ENCODE measurements at regions not wholly inside any gene's neighbourhood (a gene's known extent, or its start where the extent isn't known, plus 50 kb on each side); places are given as distances from the start of the nearest gene placed in this dataset.
"Not testable (repeated sequence)": the region's sequence is repeated elsewhere in the genome, so short reads cannot be mapped to it uniquely, and the experiment has no call there.

DNA sequence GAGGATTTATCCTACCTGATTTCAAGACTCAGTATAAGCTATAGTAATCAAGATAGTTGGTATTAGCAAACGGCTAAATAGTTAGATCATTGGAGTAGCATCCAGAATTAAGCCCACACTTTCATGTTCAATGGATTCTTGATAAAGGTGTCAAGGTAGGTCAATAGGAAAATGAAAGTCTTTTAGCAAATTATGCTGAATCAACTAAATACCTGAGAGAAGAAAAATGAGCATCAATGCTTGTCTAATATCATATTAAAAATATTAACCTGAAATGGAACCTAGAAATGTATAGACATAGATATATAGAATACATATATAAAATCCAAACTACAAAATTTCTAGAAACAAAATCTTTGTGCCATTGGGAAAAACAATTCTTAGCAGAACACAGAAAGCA lies 685.6 kb downstream of the DTWD2 start:
- no peaks in the 10 kb centered on the region for H3K27me3 ChIP-seq
- WGBS, 2 donors (ENCODE audit: low coverage in 1 of 2): 67 to 88% methylated on average over 1 of the region's 1 CpG
- H3K4me3 ChIP-seq: no peak overlapping the region
- H3K27ac ChIP-seq: no peak overlapping the region
- no peak for ATAC-seq
- TF ChIP-seq POLR2AphosphoS5 (IDR thresholded peaks at IDR 0.05) (no peak), POLR2A (IDR thresholded peaks at IDR 0.05) (no peak), EP300 (IDR thresholded peaks at IDR 0.05) (no peak)
- TF ChIP-seq, protein P1, sequence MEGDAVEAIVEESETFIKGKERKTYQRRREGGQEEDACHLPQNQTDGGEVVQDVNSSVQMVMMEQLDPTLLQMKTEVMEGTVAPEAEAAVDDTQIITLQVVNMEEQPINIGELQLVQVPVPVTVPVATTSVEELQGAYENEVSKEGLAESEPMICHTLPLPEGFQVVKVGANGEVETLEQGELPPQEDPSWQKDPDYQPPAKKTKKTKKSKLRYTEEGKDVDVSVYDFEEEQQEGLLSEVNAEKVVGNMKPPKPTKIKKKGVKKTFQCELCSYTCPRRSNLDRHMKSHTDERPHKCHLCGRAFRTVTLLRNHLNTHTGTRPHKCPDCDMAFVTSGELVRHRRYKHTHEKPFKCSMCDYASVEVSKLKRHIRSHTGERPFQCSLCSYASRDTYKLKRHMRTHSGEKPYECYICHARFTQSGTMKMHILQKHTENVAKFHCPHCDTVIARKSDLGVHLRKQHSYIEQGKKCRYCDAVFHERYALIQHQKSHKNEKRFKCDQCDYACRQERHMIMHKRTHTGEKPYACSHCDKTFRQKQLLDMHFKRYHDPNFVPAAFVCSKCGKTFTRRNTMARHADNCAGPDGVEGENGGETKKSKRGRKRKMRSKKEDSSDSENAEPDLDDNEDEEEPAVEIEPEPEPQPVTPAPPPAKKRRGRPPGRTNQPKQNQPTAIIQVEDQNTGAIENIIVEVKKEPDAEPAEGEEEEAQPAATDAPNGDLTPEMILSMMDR (IDR thresholded peaks at IDR 0.05): no peak
- no peaks in the 10 kb centered on the region for H3K36me3 ChIP-seq
- no peaks in the 10 kb centered on the region for H3K9me3 ChIP-seq
- H3K4me1 ChIP-seq: no peaks in the 10 kb centered on the region

DNA sequence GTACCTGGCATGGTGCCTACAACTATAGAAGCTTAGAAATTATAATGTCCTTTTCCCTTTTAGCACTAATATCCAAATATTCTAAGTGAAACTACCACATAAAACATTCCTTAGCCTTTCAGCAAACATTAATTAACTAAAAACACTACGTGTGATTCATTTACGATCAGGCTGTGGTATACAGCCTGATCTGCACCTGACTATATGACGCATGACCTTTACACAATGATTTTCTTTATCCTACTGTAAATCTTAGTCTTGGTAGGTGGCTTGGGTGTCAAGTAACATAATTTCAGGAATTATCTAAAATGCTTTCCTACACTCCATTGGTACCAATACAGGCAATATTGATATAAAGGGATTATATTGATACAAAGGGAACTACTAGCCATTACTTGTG lies 686.7 kb downstream of the DTWD2 start:
- Histone ChIP-seq H3K27ac (no peak overlapping the region), H3K27me3 (no peaks in the 10 kb centered on the region), H3K4me3 (no peak overlapping the region), H3K36me3 (no peaks in the 10 kb centered on the region), H3K9me3 (no peaks in the 10 kb centered on the region), H3K4me1 (no peaks in the 10 kb centered on the region)
- TF ChIP-seq POLR2A (IDR thresholded peaks at IDR 0.05) (no peak), EP300 (IDR thresholded peaks at IDR 0.05) (no peak), POLR2AphosphoS5 (IDR thresholded peaks at IDR 0.05) (no peak)
- TF ChIP-seq, protein P1 (IDR thresholded peaks at IDR 0.05): no peak
- WGBS, 2 donors (ENCODE audit: low coverage in 1 of 2): 93 to 97% methylated on average over 3 of the region's 3 CpGs
- no peak for ATAC-seq

DNA sequence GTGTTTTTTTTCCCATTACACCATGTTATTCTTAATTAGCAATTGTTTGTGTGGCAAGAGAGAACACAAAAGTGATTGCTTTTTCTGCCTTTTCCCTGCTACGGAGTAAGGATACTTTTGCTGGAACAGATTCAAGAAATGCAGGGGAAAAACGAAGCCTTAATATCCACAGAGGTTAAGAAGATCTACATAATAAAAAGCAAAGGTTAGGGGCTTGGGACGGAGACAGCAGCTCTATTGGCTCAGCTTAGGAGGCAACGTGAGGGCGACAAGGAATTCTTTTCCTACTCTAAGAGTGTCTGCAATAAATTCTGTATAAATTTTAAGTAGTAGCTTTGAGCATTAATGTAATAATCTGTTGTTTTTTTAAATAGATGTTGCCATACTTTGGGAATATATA lies 693.3 kb downstream of the DTWD2 start:
- TF ChIP-seq POLR2A (IDR thresholded peaks at IDR 0.05) (no peak), EP300 (IDR thresholded peaks at IDR 0.05) (no peak), POLR2AphosphoS5 (IDR thresholded peaks at IDR 0.05) (no peak)
- TF ChIP-seq, protein P1 (IDR thresholded peaks at IDR 0.05): no peak
- Histone ChIP-seq H3K4me3 (no peak overlapping the region), H3K27ac (no peak overlapping the region), H3K36me3 (no peaks in the 10 kb centered on the region), H3K9me3 (no peaks in the 10 kb centered on the region), H3K27me3 (no peaks in the 10 kb centered on the region), H3K4me1 (no peaks in the 10 kb centered on the region)
- WGBS, 2 donors (ENCODE audit: low coverage in 1 of 2): 59 to 71% methylated on average over 5 of the region's 5 CpGs
- ATAC-seq: no peak

DNA sequence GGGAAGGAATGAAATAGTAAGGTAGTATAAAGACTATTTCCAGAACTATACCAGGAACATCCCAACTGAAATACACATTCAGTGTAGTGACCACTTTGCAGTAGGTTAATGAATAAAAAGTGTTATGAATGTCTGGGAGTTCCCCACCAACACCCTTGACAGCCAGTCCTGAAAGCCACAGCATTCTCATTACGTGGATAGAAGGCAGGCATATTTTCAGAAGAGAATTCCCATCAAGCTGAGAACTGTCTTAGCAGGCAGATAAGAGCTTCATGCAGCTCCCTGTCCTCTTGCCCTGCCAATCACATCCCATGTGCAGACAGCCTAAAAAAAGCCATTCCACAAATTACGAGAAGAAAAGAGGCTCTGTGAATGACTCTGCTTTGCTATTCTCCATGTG lies 695.0 kb downstream of the DTWD2 start:
- TF ChIP-seq EP300 (IDR thresholded peaks at IDR 0.05) (no peak), POLR2AphosphoS5 (IDR thresholded peaks at IDR 0.05) (no peak), POLR2A (IDR thresholded peaks at IDR 0.05) (no peak)
- TF ChIP-seq, protein P1 (IDR thresholded peaks at IDR 0.05): no peak
- no peaks in the 10 kb centered on the region for H3K36me3 ChIP-seq
- no peak overlapping the region for H3K27ac ChIP-seq
- H3K4me3 ChIP-seq: no peak overlapping the region
- no peaks in the 10 kb centered on the region for H3K4me1 ChIP-seq
- H3K9me3 ChIP-seq: no peaks in the 10 kb centered on the region
- WGBS, 2 donors (ENCODE audit: low coverage in 1 of 2): 75 to 81% methylated on average over 2 of the region's 2 CpGs
- no peak for ATAC-seq
- no peaks in the 10 kb centered on the region for H3K27me3 ChIP-seq

DNA sequence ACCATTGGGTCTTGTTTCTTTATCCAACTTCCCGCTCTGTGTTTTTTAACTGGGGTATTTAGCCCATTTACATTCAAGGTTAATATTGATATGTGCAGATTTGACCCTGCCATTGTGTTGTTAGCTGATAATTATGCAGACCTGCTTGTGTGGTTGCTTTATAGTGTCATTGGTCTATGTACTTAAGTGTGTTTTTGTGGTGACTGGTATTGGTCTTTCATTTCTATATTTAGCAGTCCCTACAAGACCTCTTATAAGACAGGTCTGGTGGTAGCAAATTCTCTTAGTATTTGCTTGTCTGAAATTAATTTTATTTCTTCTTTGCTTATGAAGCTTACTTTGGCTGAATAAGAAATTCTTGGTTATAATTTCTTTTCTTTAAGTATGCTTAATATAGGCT lies 698.1 kb downstream of the DTWD2 start:
- Histone ChIP-seq H3K27me3 (no peaks in the 10 kb centered on the region), H3K4me1 (no peaks in the 10 kb centered on the region), H3K36me3 (no peaks in the 10 kb centered on the region), H3K4me3 (no peak overlapping the region), H3K9me3 (no peaks in the 10 kb centered on the region), H3K27ac (no peak overlapping the region)
- TF ChIP-seq POLR2A (IDR thresholded peaks at IDR 0.05) (no peak), EP300 (IDR thresholded peaks at IDR 0.05) (no peak), POLR2AphosphoS5 (IDR thresholded peaks at IDR 0.05) (no peak)
- TF ChIP-seq, protein P1 (IDR thresholded peaks at IDR 0.05): no peak
- ATAC-seq: no peak
- 100% methylated on average over 1 of the region's 1 CpG; no CpG with 5 or more reads in 1 of the 2 donors for WGBS, 2 donors (ENCODE audit: low coverage in 1 of 2)

DNA sequence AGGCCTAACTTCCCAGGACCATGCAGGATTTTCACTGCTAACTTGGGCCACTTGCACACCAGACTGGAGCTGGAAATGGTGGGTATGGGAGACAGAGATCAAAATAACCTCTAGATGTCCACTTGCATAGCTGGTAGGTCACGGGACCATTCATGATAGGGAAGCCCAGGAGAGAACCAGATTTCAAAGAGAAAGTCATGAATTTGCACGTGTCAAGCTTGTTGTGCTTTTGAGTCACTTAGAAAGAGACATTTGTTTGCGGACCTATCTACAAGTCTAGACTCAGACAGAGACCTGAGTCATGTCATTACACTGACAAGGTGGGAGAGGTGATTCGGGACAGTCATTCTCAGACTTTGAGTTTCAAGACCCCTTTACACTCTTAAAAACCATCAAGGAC lies 704.1 kb downstream of the DTWD2 start:
- H3K27ac ChIP-seq, ATAC-seq: not testable (repeated sequence)
- 93% methylated on average over 4 of the region's 4 CpGs; no CpG with 5 or more reads in 1 of the 2 donors for WGBS, 2 donors (ENCODE audit: low coverage in 1 of 2)

DNA sequence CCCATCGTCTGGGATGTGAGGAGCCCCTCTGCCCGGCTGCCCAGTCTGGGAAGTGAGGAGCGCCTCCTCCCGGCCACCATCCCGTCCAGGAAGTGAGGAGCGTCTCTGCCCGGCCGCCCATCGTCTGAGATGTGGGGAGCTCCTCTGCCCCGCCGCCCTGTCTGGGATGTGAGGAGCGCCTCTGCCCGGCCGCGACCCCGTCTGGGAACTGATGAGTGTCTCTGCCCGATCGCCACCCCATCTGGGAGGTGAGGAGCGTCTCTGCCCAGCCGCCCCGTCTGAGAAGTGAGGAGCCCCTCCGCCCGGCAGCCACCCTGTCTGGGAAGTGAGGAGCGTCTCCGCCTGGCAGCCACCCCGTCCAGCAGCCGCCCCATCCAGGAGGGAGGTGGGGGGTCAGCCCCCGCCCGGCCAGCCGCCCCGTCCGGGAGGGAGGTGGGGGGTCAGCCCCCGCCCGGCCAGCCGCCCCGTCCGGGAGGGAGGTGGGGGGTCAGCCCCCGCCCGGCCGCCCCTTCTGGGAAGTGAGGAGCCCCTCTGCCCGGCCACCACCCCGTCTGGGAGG lies 705.8 kb downstream of the DTWD2 start:
- WGBS, 2 donors (ENCODE audit: low coverage in 1 of 2): no CpG with 5 or more reads among the region's 42 CpGs
- not testable (repeated sequence) for H3K27me3 ChIP-seq, H3K36me3 ChIP-seq, H3K9me3 ChIP-seq, H3K27ac ChIP-seq, ATAC-seq, H3K4me1 ChIP-seq, H3K4me3 ChIP-seq

More for the DNA sequence above, 704.1 kb downstream of the DTWD2 start:
- not testable (repeated sequence) for H3K4me1 ChIP-seq, H3K27me3 ChIP-seq, H3K36me3 ChIP-seq, H3K9me3 ChIP-seq, H3K4me3 ChIP-seq
